WTC11 (cell line): ENCODE measurements at regions not wholly inside any gene's neighbourhood (a gene's known extent, or its start where the extent isn't known, plus 50 kb on each side); places are given as distances from the start of the nearest gene placed in this dataset.

Source experiments
- ATAC-seq: fragments of 200-7000 bp; cut with Tn5 transposase; 2 replicates; pipeline ENCODE4 v1.10.0; 2021; ENCODE audit warnings: mild to moderate bottlenecking, moderate library complexity
- CTCF ChIA-PET: fragments of 300-600 bp; sonication (Branson Sonifier 250); formaldehyde crosslinking; loops from one replicate; lab custom pipeline; 2021; ENCODE audit warnings: antibody characterized with exemption; lab: Charles Lee
- POLR2A ChIA-PET: fragments of 350-600 bp; sonication (Branson Sonifier 250); formaldehyde crosslinking; loops from one replicate; lab custom pipeline; 2021; ENCODE audit warnings: antibody characterized with exemption; lab: Charles Lee
- DNase-seq: peaks from one replicate; pipeline ENCODE4 v3.0.0; 2021; ENCODE audit warnings: low spot score
- H3K27ac Mint-ChIP-seq: 2 replicates; pipeline ENCODE4 v1.8.0; 2021; ENCODE audit warnings: mixed read lengths
- H3K27me3 Mint-ChIP-seq: 2 replicates; pipeline ENCODE4 v1.8.0; 2021; ENCODE audit warnings: low read depth, mild to moderate bottlenecking, moderate library complexity, mixed read lengths
- H3K36me3 Mint-ChIP-seq: 2 replicates; pipeline ENCODE4 v1.8.0; 2021; ENCODE audit warnings: mixed read lengths
- H3K4me1 Mint-ChIP-seq: 2 replicates; pipeline ENCODE4 v1.8.0; 2022; ENCODE audit warnings: mixed read lengths
- H3K4me3 Mint-ChIP-seq: 2 replicates; pipeline ENCODE4 v1.8.0; 2021; ENCODE audit warnings: mild to moderate bottlenecking, moderate library complexity, mixed read lengths
- H3K9me3 Mint-ChIP-seq: 2 replicates; pipeline ENCODE4 v1.8.0; 2021; ENCODE audit warnings: mixed read lengths
- AFF4 ChIP-seq: sonication (generic); formaldehyde crosslinking; IDR thresholded peaks from 2 replicates; pipeline ENCODE4 v1.8.1; 2023; ENCODE audit warnings: mild to moderate bottlenecking, missing genetic modification reagents, borderline replicate concordance
- ATF1 ChIP-seq: sonication (generic); formaldehyde crosslinking; IDR thresholded peaks from 2 replicates; pipeline ENCODE4 v1.8.1; 2023; ENCODE audit warnings: mild to moderate bottlenecking, moderate library complexity, missing genetic modification reagents
- CBFB ChIP-seq: sonication (generic); formaldehyde crosslinking; IDR thresholded peaks from 2 replicates; pipeline ENCODE4 v1.8.1; 2022; ENCODE audit warnings: mild to moderate bottlenecking, low read depth, missing genetic modification reagents
- CTCF ChIP-seq: fragments of 200-600 bp; IDR thresholded peaks from 2 replicates; pipeline ENCODE4 v1.8.0; 2022; ENCODE audit warnings: antibody characterized with exemption
- FOXJ3 ChIP-seq: sonication (generic); formaldehyde crosslinking; IDR thresholded peaks from 2 replicates; pipeline ENCODE4 v1.9.0; 2021; ENCODE audit warnings: missing genetic modification reagents, mild to moderate bottlenecking, borderline replicate concordance
- FOXP1 ChIP-seq: sonication (generic); formaldehyde crosslinking; IDR thresholded peaks from 2 replicates; pipeline ENCODE4 v1.8.0; 2022; ENCODE audit warnings: missing genetic modification reagents, mild to moderate bottlenecking, moderate library complexity, borderline replicate concordance
- GTF2I ChIP-seq: fragments of 250-450 bp; sonication (Bioruptor Pico); conservative IDR thresholded peaks from 2 replicates; pipeline ENCODE4 v1.4.0; 2021; ENCODE audit warnings: mild to moderate bottlenecking
- JAZF1 ChIP-seq: fragments of 250-450 bp; sonication (Bioruptor Pico); IDR thresholded peaks from 2 replicates; pipeline ENCODE4 v1.9.0; 2021; ENCODE audit warnings: moderate library complexity, mild to moderate bottlenecking, inconsistent platforms
- JUN ChIP-seq: sonication (generic); formaldehyde crosslinking; IDR thresholded peaks from 2 replicates; pipeline ENCODE4 v1.8.0; 2023; ENCODE audit warnings: mild to moderate bottlenecking, missing genetic modification reagents
- MAX ChIP-seq: sonication (generic); formaldehyde crosslinking; IDR thresholded peaks from 2 replicates; pipeline ENCODE4 v1.8.0; 2022; ENCODE audit warnings: mild to moderate bottlenecking, missing genetic modification reagents
- MLX ChIP-seq: sonication (generic); formaldehyde crosslinking; IDR thresholded peaks from 2 replicates; pipeline ENCODE4 v1.8.1; 2023; ENCODE audit warnings: mild to moderate bottlenecking, missing genetic modification reagents, moderate library complexity
- MYBL2 ChIP-seq: sonication (generic); formaldehyde crosslinking; IDR thresholded peaks from 2 replicates; pipeline ENCODE4 v1.8.1; 2023; ENCODE audit warnings: mild to moderate bottlenecking, moderate library complexity, missing genetic modification reagents
- NFATC4 ChIP-seq: fragments of 250-450 bp; sonication (Bioruptor Pico); IDR thresholded peaks from 2 replicates; pipeline ENCODE4 v1.9.0; 2021; ENCODE audit warnings: mild to moderate bottlenecking
- NFE2L1 ChIP-seq: sonication (generic); formaldehyde crosslinking; IDR thresholded peaks from 2 replicates; pipeline ENCODE4 v1.8.1; 2023; ENCODE audit warnings: missing genetic modification reagents
- NFYB ChIP-seq: sonication (generic); formaldehyde crosslinking; conservative IDR thresholded peaks from 2 replicates; pipeline ENCODE4 v1.8.0; 2022; ENCODE audit warnings: low read depth, missing genetic modification reagents
- SP1 ChIP-seq: sonication (generic); formaldehyde crosslinking; conservative IDR thresholded peaks from 2 replicates; pipeline ENCODE4 v1.8.1; 2022; ENCODE audit warnings: missing genetic modification reagents
- STAT6 ChIP-seq: sonication (generic); formaldehyde crosslinking; conservative IDR thresholded peaks from 2 replicates; pipeline ENCODE4 v1.8.1; 2023; ENCODE audit warnings: mild to moderate bottlenecking, low read depth, missing genetic modification reagents, moderate library complexity
- TCF7 ChIP-seq: sonication (generic); formaldehyde crosslinking; IDR thresholded peaks from 2 replicates; pipeline ENCODE4 v1.8.0; 2022; ENCODE audit warnings: mild to moderate bottlenecking, low read depth, missing genetic modification reagents, moderate library complexity
- ZNF232 ChIP-seq: sonication (generic); formaldehyde crosslinking; IDR thresholded peaks from 2 replicates; pipeline ENCODE4 v1.8.0; 2022; ENCODE audit warnings: mild to moderate bottlenecking, missing genetic modification reagents
- ZNF532 ChIP-seq: fragments of 250-450 bp; sonication (Bioruptor Pico); IDR thresholded peaks from 2 replicates; pipeline ENCODE4 v1.9.0; 2021; ENCODE audit warnings: mild to moderate bottlenecking, borderline replicate concordance

GRCh38 chr2:60000686-60001085, 552.8 kb downstream of the BCL11A start:
- POLR2A ChIA-PET = interaction anchor here (0.9 kb wide), 1 partner anchor 57 kb away, joined by 5 read pairs; no protein-coding TSS in a partner anchor
- Mint-ChIP-seq H3K27ac (no peak overlapping the region), H3K4me1 (peaks cover 22% of the 10 kb centered on the region), H3K27me3 (no peaks in the 10 kb centered on the region), H3K36me3 (no peaks in the 10 kb centered on the region), H3K9me3 (0 out of 2 replicates have a peak, but pooled peaks cover 3% of the 10 kb centered on the region), H3K4me3 (no peak overlapping the region)
- TF ChIP-seq SP1 (CRISPR knock-in tag) (no peak), ATF1 (CRISPR knock-in tag) (no peak), AFF4 (no peak), ZNF232 (CRISPR knock-in tag) (no peak), NFYB (no peak), FOXJ3 (CRISPR knock-in tag) (no peak)
- DNase-seq (no peak), ATAC-seq (no peak)
- CTCF ChIA-PET = no interaction called here

- 0 out of 2 replicates have a peak, but pooled peaks cover 3% of the 10 kb centered on the region for H3K9me3 Mint-ChIP-seq
- no peaks in the 10 kb centered on the region for H3K36me3 Mint-ChIP-seq
- ChIA-PET POLR2A (no interaction called here), CTCF (no interaction called here)
- H3K4me1 Mint-ChIP-seq = peaks cover 22% of the 10 kb centered on the region
- no peak for TF ChIP-seq JAZF1 (CRISPR knock-in tag)
- TF ChIP-seq NFE2L1 = no peak
- TF ChIP-seq CBFB (CRISPR knock-in tag) = no peak
- no peak for TF ChIP-seq NFATC4
- no peak for TF ChIP-seq CTCF
- ATAC-seq (no peak), DNase-seq (no peak)
- H3K27me3 Mint-ChIP-seq = no peaks in the 10 kb centered on the region
- H3K4me3 Mint-ChIP-seq = no peak overlapping the region
- H3K27ac Mint-ChIP-seq = no peak overlapping the region
Measured at GRCh38 chr2:59998324-59998723, 555.1 kb downstream of the BCL11A start.

GRCh38 chr2:59997371-59997770, 556.1 kb downstream of the BCL11A start:
- ATAC-seq (no peak), DNase-seq (no peak)
- Mint-ChIP-seq H3K4me3 (no peak overlapping the region), H3K9me3 (0 out of 2 replicates have a peak, but pooled peaks cover 3% of the 10 kb centered on the region), H3K36me3 (no peaks in the 10 kb centered on the region), H3K27me3 (no peaks in the 10 kb centered on the region), H3K4me1 (peaks cover 16% of the 10 kb centered on the region), H3K27ac (no peak overlapping the region)
- ChIA-PET CTCF (no interaction called here), POLR2A (no interaction called here)
- TF ChIP-seq JUN (no peak), FOXP1 (CRISPR knock-in tag) (no peak), ZNF532 (CRISPR knock-in tag) (no peak), STAT6 (CRISPR knock-in tag) (no peak), TCF7 (CRISPR knock-in tag) (no peak), MLX (CRISPR knock-in tag) (no peak), MYBL2 (CRISPR knock-in tag) (no peak), GTF2I (CRISPR knock-in tag) (no peak), MAX (CRISPR knock-in tag) (no peak)
